Activated naive CD4-positive, alpha-beta T cell treated with anti-CD3 and anti-CD28 coated beads, Interleukin-2, amount 50 U/mL, for 24 hours (primary cell): ENCODE measurements at regions not wholly inside any gene's neighbourhood (a gene's known extent, or its start where the extent isn't known, plus 50 kb on each side); places are given as distances from the start of the nearest gene placed in this dataset.

Experiments used
- H3K27ac Mint-ChIP-seq: one replicate; pipeline ENCODE4 v1.8.0; 2021; ENCODE audit warnings: mild to moderate bottlenecking, mixed read lengths
- H3K27me3 Mint-ChIP-seq: one replicate; pipeline ENCODE4 v1.8.0; 2021; ENCODE audit warnings: mixed read lengths
- H3K36me3 Mint-ChIP-seq: one replicate; pipeline ENCODE4 v1.8.0; 2021; ENCODE audit warnings: mixed read lengths
- H3K4me1 Mint-ChIP-seq: one replicate; pipeline ENCODE4 v1.8.0; 2021; ENCODE audit warnings: mixed read lengths
- H3K4me3 Mint-ChIP-seq: one replicate; pipeline ENCODE4 v1.8.0; 2021; ENCODE audit warnings: mild to moderate bottlenecking, mixed read lengths
- H3K9me3 Mint-ChIP-seq: one replicate; pipeline ENCODE4 v1.8.0; 2021; ENCODE audit warnings: mixed read lengths

- H3K36me3 Mint-ChIP-seq = no peaks in the 10 kb centered on the region
- H3K27ac Mint-ChIP-seq = no peak overlapping the region
- peaks cover 2% of the 10 kb centered on the region for H3K27me3 Mint-ChIP-seq
- H3K4me3 Mint-ChIP-seq = no peak overlapping the region
- no peaks in the 10 kb centered on the region for H3K9me3 Mint-ChIP-seq
- no peaks in the 10 kb centered on the region for H3K4me1 Mint-ChIP-seq
Observed at GRCh38 chr4:44817930-44818329, 91.6 kb upstream of the GNPDA2 start.

GRCh38 chr4:44806071-44806470, 79.7 kb upstream of the GNPDA2 start:
- Mint-ChIP-seq H3K27ac (no peak overlapping the region), H3K4me3 (no peak overlapping the region), H3K27me3 (no peaks in the 10 kb centered on the region), H3K9me3 (no peaks in the 10 kb centered on the region), H3K4me1 (peaks cover 4% of the 10 kb centered on the region), H3K36me3 (no peaks in the 10 kb centered on the region)

- no peaks in the 10 kb centered on the region for H3K9me3 Mint-ChIP-seq
- H3K4me3 Mint-ChIP-seq = no peak overlapping the region
- no peak overlapping the region for H3K27ac Mint-ChIP-seq
- H3K4me1 Mint-ChIP-seq = peaks cover 4% of the 10 kb centered on the region
- no peaks in the 10 kb centered on the region for H3K27me3 Mint-ChIP-seq
- no peaks in the 10 kb centered on the region for H3K36me3 Mint-ChIP-seq
Observed at GRCh38 chr4:44804301-44804700, 77.9 kb upstream of the GNPDA2 start.

- Mint-ChIP-seq H3K4me3 (no peak overlapping the region), H3K4me1 (no peaks in the 10 kb centered on the region), H3K36me3 (peaks cover 1% of the 10 kb centered on the region), H3K9me3 (no peaks in the 10 kb centered on the region), H3K27ac (no peak overlapping the region), H3K27me3 (no peaks in the 10 kb centered on the region)
Observed at GRCh38 chr4:44801384-44801783, 75.0 kb upstream of the GNPDA2 start.

- Mint-ChIP-seq H3K4me3 (no peak overlapping the region), H3K4me1 (no peaks in the 10 kb centered on the region), H3K27me3 (no peaks in the 10 kb centered on the region), H3K9me3 (no peaks in the 10 kb centered on the region), H3K27ac (no peak overlapping the region), H3K36me3 (no peaks in the 10 kb centered on the region)
Observed at GRCh38 chr4:44791831-44792230, 65.5 kb upstream of the GNPDA2 start.

- no peaks in the 10 kb centered on the region for H3K4me1 Mint-ChIP-seq
- H3K27me3 Mint-ChIP-seq = peaks cover 6% of the 10 kb centered on the region
- H3K4me3 Mint-ChIP-seq = no peak overlapping the region
- no peak overlapping the region for H3K27ac Mint-ChIP-seq
- H3K9me3 Mint-ChIP-seq = peaks cover 5% of the 10 kb centered on the region
- no peaks in the 10 kb centered on the region for H3K36me3 Mint-ChIP-seq
Observed at GRCh38 chr4:44777115-44777514, 50.8 kb upstream of the GNPDA2 start.
